Panc1 (cell line): ENCODE measurements at regions not wholly inside any gene's neighbourhood (a gene's known extent, or its start where the extent isn't known, plus 50 kb on each side); places are given as distances from the start of the nearest gene placed in this dataset.

Experiments
- ATAC-seq: fragments of 200-7000 bp; cut with Tn5 transposase; 2 replicates; pipeline ENCODE4 v1.9.1; 2020; ENCODE audit warnings: mild to moderate bottlenecking, moderate library complexity
- BruUV-seq: library from RNA; stranded (reverse); fragments of 400-500 nt; replicated peaks from 2 replicates; lab custom pipeline; 2021; lab: Mats Ljungman, UMichigan
- CTCF ChIA-PET: fragments of 300-600 bp; sonication (Branson Sonifier 250); formaldehyde crosslinking; loops from one replicate; lab custom pipeline; 2022; ENCODE audit warnings: antibody characterized with exemption; lab: Charles Lee
- POLR2A ChIA-PET: fragments of 300-600 bp; sonication (Branson Sonifier 250); formaldehyde crosslinking; loops from one replicate; lab custom pipeline; 2022; ENCODE audit warnings: antibody characterized with exemption; lab: Charles Lee
- DNase-seq: peaks from one replicate; pipeline ENCODE4 v3.0.0-alpha.2; 2010; ENCODE audit warnings: low read depth, low spot score
- H3K27ac ChIP-seq: 2 replicates; pipeline ENCODE4 v1.5.1; 2011; ENCODE audit warnings: mild to moderate bottlenecking, low read length, inconsistent platforms
- H3K27me3 ChIP-seq: fragments of 200-500 bp; sonication (Bioruptor generic); 2 replicates; pipeline ENCODE4 v1.6.0; 2014; ENCODE audit warnings: low read length, inconsistent platforms; ENCODE audit not compliant: control insufficient read depth, insufficient read depth
- H3K36me3 ChIP-seq: fragments of 200-500 bp; sonication (Bioruptor generic); 2 replicates; pipeline ENCODE4 v1.5.1; 2014; ENCODE audit warnings: inconsistent platforms, mild to moderate bottlenecking, low read length, moderate library complexity; ENCODE audit not compliant: control insufficient read depth, insufficient read depth
- H3K4me1 ChIP-seq: 2 replicates; pipeline ENCODE4 v1.5.1; 2011; ENCODE audit warnings: inconsistent platforms, mild to moderate bottlenecking, low read length, moderate library complexity; ENCODE audit not compliant: control insufficient read depth, insufficient read depth
- H3K4me3 ChIP-seq, 2 experiments: 2 replicates each; pipeline ENCODE4 v1.5.1; 2011 to 2012; ENCODE audit warnings: low read depth in 2 of 2, low read length in 2 of 2, mild to moderate bottlenecking in 2 of 2, inconsistent platforms in 1 of 2, moderate library complexity in 1 of 2
- H3K9me3 ChIP-seq: fragments of 200-500 bp; sonication (Bioruptor generic); 2 replicates; pipeline ENCODE4 v1.5.1; 2014; ENCODE audit warnings: low read depth, mild to moderate bottlenecking, inconsistent platforms, low read length, moderate library complexity; ENCODE audit not compliant: control insufficient read depth, insufficient read depth
- POLR2AphosphoS5 ChIP-seq: IDR thresholded peaks from 2 replicates; pipeline ENCODE4 v1.6.1; 2012; ENCODE audit warnings: mild to moderate bottlenecking, low read depth, low read length, moderate library complexity
- SIN3A ChIP-seq: IDR thresholded peaks from 2 replicates; pipeline ENCODE4 v1.6.1; 2012; ENCODE audit warnings: low read depth, mild to moderate bottlenecking, low read length, moderate library complexity, borderline replicate concordance; ENCODE audit not compliant: insufficient read depth
- TCF7L2 ChIP-seq: IDR thresholded peaks from 2 replicates; pipeline ENCODE4 v1.6.1; 2011; ENCODE audit warnings: mild to moderate bottlenecking, low read depth, low read length, inconsistent platforms
- in situ Hi-C: cut with HindIII; loops from 2 replicates; pipeline ENCODE4 v1.10.0; 2016; ENCODE audit warnings: low sequenced_read_pairs, low pct_unique_long_range_greater_than_20kb
- intact Hi-C: fragments of 100-400 bp; cut with micrococcal nuclease; formaldehyde crosslinking; loops from one replicate; pipeline ENCODE4 v1.10.0; 2022; ENCODE audit not compliant: unreplicated experiment
- TF ChIP-seq, protein P1 (sequence below), 2 experiments: IDR thresholded peaks; 2 replicates each; pipeline ENCODE4 v1.6.1; 2011 to 2012; ENCODE audit warnings: low read depth in 2 of 2, control low read depth in 1 of 2, low read length in 1 of 2, mild to moderate bottlenecking in 1 of 2, moderate library complexity in 1 of 2; ENCODE audit not compliant: insufficient read depth in 1 of 2
- TF ChIP-seq, protein P2 (sequence below): fragments of 450-650 bp; IDR thresholded peaks from 2 replicates; pipeline ENCODE4 v1.5.1; 2017; ENCODE audit warnings: mild to moderate bottlenecking

GRCh38 chr20:47957135-47957534 is 171.9 kb upstream of the SULF2 start:
- ATAC-seq: no peak
- POLR2A ChIA-PET: no interaction called here
- no peak overlapping the region for H3K27ac ChIP-seq
- in situ Hi-C loops: no loop called here
- H3K36me3 ChIP-seq: no peaks in the 10 kb centered on the region
- H3K4me3 ChIP-seq: no peak overlapping the region
- TF ChIP-seq POLR2AphosphoS5: no peak
- TF ChIP-seq, protein P1, sequence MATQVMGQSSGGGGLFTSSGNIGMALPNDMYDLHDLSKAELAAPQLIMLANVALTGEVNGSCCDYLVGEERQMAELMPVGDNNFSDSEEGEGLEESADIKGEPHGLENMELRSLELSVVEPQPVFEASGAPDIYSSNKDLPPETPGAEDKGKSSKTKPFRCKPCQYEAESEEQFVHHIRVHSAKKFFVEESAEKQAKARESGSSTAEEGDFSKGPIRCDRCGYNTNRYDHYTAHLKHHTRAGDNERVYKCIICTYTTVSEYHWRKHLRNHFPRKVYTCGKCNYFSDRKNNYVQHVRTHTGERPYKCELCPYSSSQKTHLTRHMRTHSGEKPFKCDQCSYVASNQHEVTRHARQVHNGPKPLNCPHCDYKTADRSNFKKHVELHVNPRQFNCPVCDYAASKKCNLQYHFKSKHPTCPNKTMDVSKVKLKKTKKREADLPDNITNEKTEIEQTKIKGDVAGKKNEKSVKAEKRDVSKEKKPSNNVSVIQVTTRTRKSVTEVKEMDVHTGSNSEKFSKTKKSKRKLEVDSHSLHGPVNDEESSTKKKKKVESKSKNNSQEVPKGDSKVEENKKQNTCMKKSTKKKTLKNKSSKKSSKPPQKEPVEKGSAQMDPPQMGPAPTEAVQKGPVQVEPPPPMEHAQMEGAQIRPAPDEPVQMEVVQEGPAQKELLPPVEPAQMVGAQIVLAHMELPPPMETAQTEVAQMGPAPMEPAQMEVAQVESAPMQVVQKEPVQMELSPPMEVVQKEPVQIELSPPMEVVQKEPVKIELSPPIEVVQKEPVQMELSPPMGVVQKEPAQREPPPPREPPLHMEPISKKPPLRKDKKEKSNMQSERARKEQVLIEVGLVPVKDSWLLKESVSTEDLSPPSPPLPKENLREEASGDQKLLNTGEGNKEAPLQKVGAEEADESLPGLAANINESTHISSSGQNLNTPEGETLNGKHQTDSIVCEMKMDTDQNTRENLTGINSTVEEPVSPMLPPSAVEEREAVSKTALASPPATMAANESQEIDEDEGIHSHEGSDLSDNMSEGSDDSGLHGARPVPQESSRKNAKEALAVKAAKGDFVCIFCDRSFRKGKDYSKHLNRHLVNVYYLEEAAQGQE (IDR thresholded peaks at IDR 0.05; ENCODE audit: insufficient read depth in 1 of 2, low read depth in 2 of 2, low read length in 1 of 2): peak; percentile 51 to 57; a peak in 2 of 4 replicates
- no peak for DNase-seq
- no peaks in the 10 kb centered on the region for H3K27me3 ChIP-seq
- no TSS peak for BruUV-seq
- H3K9me3 ChIP-seq: no peaks in the 10 kb centered on the region
- CTCF ChIA-PET: no interaction called here
- no peaks in the 10 kb centered on the region for H3K4me1 ChIP-seq
- intact Hi-C loops: no loop called here

- no peak for DNase-seq
- intact Hi-C loops: no loop called here
- POLR2A ChIA-PET: no interaction called here
Observed at GRCh38 chr20:47956268-47956995, 171.2 kb upstream of the SULF2 start.

More at GRCh38 chr20:47956268-47956995, 171.2 kb upstream of the SULF2 start:
- no peak for ATAC-seq
- CTCF ChIA-PET: no interaction called here
- TF ChIP-seq, protein P1 (IDR thresholded peaks at IDR 0.05; ENCODE audit: insufficient read depth in 1 of 2, low read depth in 2 of 2, low read length in 1 of 2): no peak
- TF ChIP-seq POLR2AphosphoS5 (no peak), SIN3A (no peak), TCF7L2 (no peak)
- TF ChIP-seq, protein P2, sequence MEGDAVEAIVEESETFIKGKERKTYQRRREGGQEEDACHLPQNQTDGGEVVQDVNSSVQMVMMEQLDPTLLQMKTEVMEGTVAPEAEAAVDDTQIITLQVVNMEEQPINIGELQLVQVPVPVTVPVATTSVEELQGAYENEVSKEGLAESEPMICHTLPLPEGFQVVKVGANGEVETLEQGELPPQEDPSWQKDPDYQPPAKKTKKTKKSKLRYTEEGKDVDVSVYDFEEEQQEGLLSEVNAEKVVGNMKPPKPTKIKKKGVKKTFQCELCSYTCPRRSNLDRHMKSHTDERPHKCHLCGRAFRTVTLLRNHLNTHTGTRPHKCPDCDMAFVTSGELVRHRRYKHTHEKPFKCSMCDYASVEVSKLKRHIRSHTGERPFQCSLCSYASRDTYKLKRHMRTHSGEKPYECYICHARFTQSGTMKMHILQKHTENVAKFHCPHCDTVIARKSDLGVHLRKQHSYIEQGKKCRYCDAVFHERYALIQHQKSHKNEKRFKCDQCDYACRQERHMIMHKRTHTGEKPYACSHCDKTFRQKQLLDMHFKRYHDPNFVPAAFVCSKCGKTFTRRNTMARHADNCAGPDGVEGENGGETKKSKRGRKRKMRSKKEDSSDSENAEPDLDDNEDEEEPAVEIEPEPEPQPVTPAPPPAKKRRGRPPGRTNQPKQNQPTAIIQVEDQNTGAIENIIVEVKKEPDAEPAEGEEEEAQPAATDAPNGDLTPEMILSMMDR: no peak
- no peaks in the 10 kb centered on the region for H3K27me3 ChIP-seq
- no peaks in the 10 kb centered on the region for H3K4me1 ChIP-seq
- H3K4me3 ChIP-seq: no peak overlapping the region
- H3K27ac ChIP-seq: no peak overlapping the region
- H3K36me3 ChIP-seq: no peaks in the 10 kb centered on the region
- in situ Hi-C loops: no loop called here
- no peaks in the 10 kb centered on the region for H3K9me3 ChIP-seq
- BruUV-seq: no TSS peak
